ENCODE measurements at regions not wholly inside any gene's neighbourhood (a gene's known extent, or its start where the extent isn't known, plus 50 kb on each side); places are given as distances from the start of the nearest gene placed in this dataset.

DNA sequence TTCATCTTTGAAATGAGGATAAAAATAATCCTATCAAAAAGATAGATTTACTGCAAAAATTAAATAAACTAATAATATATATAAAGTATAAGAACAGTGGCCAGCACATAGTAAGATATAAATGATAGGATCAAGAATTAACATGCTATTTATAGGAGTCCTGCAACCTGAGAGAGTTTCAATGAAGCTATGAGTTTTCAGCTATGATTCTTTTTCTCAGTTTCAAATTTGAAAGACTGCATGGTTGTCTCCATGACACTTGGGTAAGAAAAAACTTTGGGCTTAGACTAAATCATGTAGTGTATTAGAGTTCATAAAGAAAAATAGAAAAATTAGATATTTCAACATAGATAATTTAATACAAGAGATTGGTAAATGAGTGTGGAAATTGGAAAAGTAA, 817.8 kb upstream of the KIF2B start:
- TF ChIP-seq, protein P1, sequence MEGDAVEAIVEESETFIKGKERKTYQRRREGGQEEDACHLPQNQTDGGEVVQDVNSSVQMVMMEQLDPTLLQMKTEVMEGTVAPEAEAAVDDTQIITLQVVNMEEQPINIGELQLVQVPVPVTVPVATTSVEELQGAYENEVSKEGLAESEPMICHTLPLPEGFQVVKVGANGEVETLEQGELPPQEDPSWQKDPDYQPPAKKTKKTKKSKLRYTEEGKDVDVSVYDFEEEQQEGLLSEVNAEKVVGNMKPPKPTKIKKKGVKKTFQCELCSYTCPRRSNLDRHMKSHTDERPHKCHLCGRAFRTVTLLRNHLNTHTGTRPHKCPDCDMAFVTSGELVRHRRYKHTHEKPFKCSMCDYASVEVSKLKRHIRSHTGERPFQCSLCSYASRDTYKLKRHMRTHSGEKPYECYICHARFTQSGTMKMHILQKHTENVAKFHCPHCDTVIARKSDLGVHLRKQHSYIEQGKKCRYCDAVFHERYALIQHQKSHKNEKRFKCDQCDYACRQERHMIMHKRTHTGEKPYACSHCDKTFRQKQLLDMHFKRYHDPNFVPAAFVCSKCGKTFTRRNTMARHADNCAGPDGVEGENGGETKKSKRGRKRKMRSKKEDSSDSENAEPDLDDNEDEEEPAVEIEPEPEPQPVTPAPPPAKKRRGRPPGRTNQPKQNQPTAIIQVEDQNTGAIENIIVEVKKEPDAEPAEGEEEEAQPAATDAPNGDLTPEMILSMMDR (IDR thresholded peaks at IDR 0.05; ENCODE audit: insufficient read depth, low read depth, low read length): no peak
- TF ChIP-seq EZH2 (IDR thresholded peaks at IDR 0.05; ENCODE audit: insufficient read depth, low read length): no peak

Data from astrocyte (in vitro differentiated cells and primary cell).